ENCODE measurements at regions not wholly inside any gene's neighbourhood (a gene's known extent, or its start where the extent isn't known, plus 50 kb on each side); places are given as distances from the start of the nearest gene placed in this dataset.

DNA sequence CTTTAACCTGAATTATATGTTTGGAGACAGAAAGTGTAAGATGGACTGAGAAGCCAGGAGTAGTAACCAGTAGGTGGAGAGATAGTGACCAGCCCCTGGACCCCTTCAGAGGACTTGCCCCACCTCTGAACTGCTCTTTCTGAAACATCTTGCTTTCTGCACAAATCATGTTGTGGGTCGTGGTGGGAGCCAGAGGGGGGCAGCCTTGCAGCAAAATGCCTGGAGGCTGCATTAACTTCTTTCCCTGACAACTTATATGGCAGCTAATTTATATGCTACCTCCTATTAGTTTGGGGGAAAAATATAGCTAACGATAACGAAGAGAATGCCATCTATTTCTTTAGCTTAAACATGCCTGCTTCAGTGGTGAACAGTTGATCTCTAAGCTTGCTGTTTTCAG lies 859.8 kb downstream of the MAFB start:
- Histone ChIP-seq H3K4me2 (ENCODE audit: low read length) (no peak overlapping the region), H3K4me3 (ENCODE audit: low read length) (no peak overlapping the region), H3F3A (ENCODE audit: low read length, unreplicated experiment) (no peaks in the 10 kb centered on the region), H3K27me3 (ENCODE audit: low read length) (no peaks in the 10 kb centered on the region), H3K36me3 (ENCODE audit: low read depth, low read length) (no peaks in the 10 kb centered on the region), H3K9me3 (ENCODE audit: low read length) (peaks cover 19% of the 10 kb centered on the region), H3K9ac (ENCODE audit: low read length) (no peak overlapping the region), H4K20me1 (ENCODE audit: low read length) (no peaks in the 10 kb centered on the region), H2AFZ (ENCODE audit: low read length) (no peak overlapping the region), H3K79me2 (ENCODE audit: low read length) (no peaks in the 10 kb centered on the region), H3K9me2 (replicated peaks; ENCODE audit: low read length) (no peaks in the 10 kb centered on the region), H3K27ac (ENCODE audit: low read length) (no peak overlapping the region), H3K4me1 (ENCODE audit: insufficient read depth, low read length) (no peaks in the 10 kb centered on the region)
- ATAC-seq = no peak
- ChIA-PET CTCF (no interaction called here), POLR2A (ENCODE audit: unreplicated experiment) (interaction anchor here (0.7 kb wide), 1 partner anchor 31 kb away, joined by 5 read pairs; no protein-coding TSS in a partner anchor)
- intact Hi-C loops (cut with micrococcal nuclease) = no loop called here
- BruUV-seq (replicated peaks) = no TSS peak
- no peak for TF ChIP-seq EZH2 (IDR thresholded peaks at IDR 0.05; ENCODE audit: low read length, unreplicated experiment)
- TF ChIP-seq EZH2phosphoT487 (IDR thresholded peaks at IDR 0.05; ENCODE audit: borderline replicate concordance, low read length) = no peak
- TF ChIP-seq, protein P1, sequence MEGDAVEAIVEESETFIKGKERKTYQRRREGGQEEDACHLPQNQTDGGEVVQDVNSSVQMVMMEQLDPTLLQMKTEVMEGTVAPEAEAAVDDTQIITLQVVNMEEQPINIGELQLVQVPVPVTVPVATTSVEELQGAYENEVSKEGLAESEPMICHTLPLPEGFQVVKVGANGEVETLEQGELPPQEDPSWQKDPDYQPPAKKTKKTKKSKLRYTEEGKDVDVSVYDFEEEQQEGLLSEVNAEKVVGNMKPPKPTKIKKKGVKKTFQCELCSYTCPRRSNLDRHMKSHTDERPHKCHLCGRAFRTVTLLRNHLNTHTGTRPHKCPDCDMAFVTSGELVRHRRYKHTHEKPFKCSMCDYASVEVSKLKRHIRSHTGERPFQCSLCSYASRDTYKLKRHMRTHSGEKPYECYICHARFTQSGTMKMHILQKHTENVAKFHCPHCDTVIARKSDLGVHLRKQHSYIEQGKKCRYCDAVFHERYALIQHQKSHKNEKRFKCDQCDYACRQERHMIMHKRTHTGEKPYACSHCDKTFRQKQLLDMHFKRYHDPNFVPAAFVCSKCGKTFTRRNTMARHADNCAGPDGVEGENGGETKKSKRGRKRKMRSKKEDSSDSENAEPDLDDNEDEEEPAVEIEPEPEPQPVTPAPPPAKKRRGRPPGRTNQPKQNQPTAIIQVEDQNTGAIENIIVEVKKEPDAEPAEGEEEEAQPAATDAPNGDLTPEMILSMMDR (conservative IDR thresholded peaks at IDR 0.05; ENCODE audit: low read depth, low read length) = no peak
- no peak for DNase-seq

DNA sequence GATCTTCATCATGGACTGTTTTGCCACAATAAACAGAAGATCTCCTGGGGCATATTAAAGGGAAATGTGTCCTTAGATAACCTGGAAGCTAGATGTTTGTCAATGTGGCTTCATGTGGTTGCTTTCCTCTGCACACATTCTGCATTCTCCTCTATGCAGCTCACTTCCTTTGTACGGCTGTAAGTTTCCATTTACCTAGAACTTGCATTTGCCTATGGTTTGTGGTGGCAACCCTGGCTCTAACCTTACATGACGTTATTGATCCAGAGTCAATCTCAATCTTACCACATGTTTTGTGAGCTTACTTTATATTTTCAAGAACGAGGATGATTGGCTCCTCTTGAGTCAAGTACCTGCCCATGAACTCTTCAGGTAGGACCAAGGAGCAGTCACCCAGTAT lies 863.1 kb downstream of the MAFB start:
- POLR2A ChIA-PET (ENCODE audit: unreplicated experiment) = no interaction called here
- CTCF ChIA-PET = no interaction called here

DNA sequence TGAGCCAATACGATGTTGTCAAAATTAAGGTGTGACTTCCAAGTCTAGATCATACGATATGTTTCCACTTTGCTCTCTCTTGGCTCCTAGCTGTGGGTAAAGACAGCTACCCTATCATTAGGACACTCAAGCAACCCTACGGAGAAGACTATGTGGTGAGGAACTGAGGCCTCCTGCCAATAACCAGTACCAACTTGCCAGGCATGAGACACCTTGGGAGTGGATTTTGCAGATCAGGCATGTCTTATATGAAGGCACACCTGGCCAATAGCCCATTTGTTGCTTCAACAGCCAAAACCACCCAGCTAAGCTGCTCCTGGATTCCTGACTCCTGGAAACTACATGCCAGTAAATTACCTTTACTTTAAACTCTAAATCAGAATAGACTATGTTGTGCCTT lies 863.4 kb downstream of the DHX35 start:
- no peaks in the 10 kb centered on the region for H3K27me3 ChIP-seq (ENCODE audit: low read length)
- ChIA-PET CTCF (no interaction called here), POLR2A (ENCODE audit: unreplicated experiment) (no interaction called here)
- no peaks in the 10 kb centered on the region for H3K79me2 ChIP-seq (ENCODE audit: low read length)
- BruUV-seq (replicated peaks) = no TSS peak
- H3K36me3 ChIP-seq (ENCODE audit: low read depth, low read length) = no peaks in the 10 kb centered on the region
- H2AFZ ChIP-seq (ENCODE audit: low read length) = no peak overlapping the region
- H3K4me3 ChIP-seq (ENCODE audit: low read length) = no peak overlapping the region
- no peaks in the 10 kb centered on the region for H3K9me2 ChIP-seq (replicated peaks; ENCODE audit: low read length)
- intact Hi-C loops (cut with micrococcal nuclease) = no loop called here
- no peak overlapping the region for H3K27ac ChIP-seq (ENCODE audit: low read length)
- ATAC-seq (no peak), DNase-seq (no peak)
- no peaks in the 10 kb centered on the region for H4K20me1 ChIP-seq (ENCODE audit: low read length)
- no peak overlapping the region for H3K9ac ChIP-seq (ENCODE audit: low read length)
- no peaks in the 10 kb centered on the region for H3K4me1 ChIP-seq (ENCODE audit: insufficient read depth, low read length)
- H3K9me3 ChIP-seq (ENCODE audit: low read length) = peaks cover 9% of the 10 kb centered on the region
- TF ChIP-seq, protein P1 (conservative IDR thresholded peaks at IDR 0.05; ENCODE audit: low read depth, low read length) = no peak
- no peak for TF ChIP-seq EZH2 (IDR thresholded peaks at IDR 0.05; ENCODE audit: low read length, unreplicated experiment)
- TF ChIP-seq EZH2phosphoT487 (IDR thresholded peaks at IDR 0.05; ENCODE audit: borderline replicate concordance, low read length) = no peak
- no peak overlapping the region for H3K4me2 ChIP-seq (ENCODE audit: low read length)
- H3F3A ChIP-seq (ENCODE audit: low read length, unreplicated experiment) = no peaks in the 10 kb centered on the region

More for the DNA sequence above, 863.1 kb downstream of the MAFB start:
- no peaks in the 10 kb centered on the region for H4K20me1 ChIP-seq (ENCODE audit: low read length)
- no peak overlapping the region for H2AFZ ChIP-seq (ENCODE audit: low read length)
- peaks cover 12% of the 10 kb centered on the region for H3K9me3 ChIP-seq (ENCODE audit: low read length)
- no peaks in the 10 kb centered on the region for H3K79me2 ChIP-seq (ENCODE audit: low read length)
- no peak overlapping the region for H3K4me2 ChIP-seq (ENCODE audit: low read length)
- H3K9me2 ChIP-seq (replicated peaks; ENCODE audit: low read length) = no peaks in the 10 kb centered on the region
- no peak for DNase-seq
- BruUV-seq (replicated peaks) = no TSS peak
- no peaks in the 10 kb centered on the region for H3K27me3 ChIP-seq (ENCODE audit: low read length)
- no peaks in the 10 kb centered on the region for H3F3A ChIP-seq (ENCODE audit: low read length, unreplicated experiment)
- intact Hi-C loops (cut with micrococcal nuclease) = no loop called here
- TF ChIP-seq EZH2phosphoT487 (IDR thresholded peaks at IDR 0.05; ENCODE audit: borderline replicate concordance, low read length) = no peak
- TF ChIP-seq, protein P1 (conservative IDR thresholded peaks at IDR 0.05; ENCODE audit: low read depth, low read length) = no peak
- TF ChIP-seq EZH2 (IDR thresholded peaks at IDR 0.05; ENCODE audit: low read length, unreplicated experiment) = no peak
- H3K27ac ChIP-seq (ENCODE audit: low read length) = no peak overlapping the region
- H3K4me3 ChIP-seq (ENCODE audit: low read length) = no peak overlapping the region
- H3K9ac ChIP-seq (ENCODE audit: low read length) = no peak overlapping the region
- H3K36me3 ChIP-seq (ENCODE audit: low read depth, low read length) = no peaks in the 10 kb centered on the region
- no peak for ATAC-seq
- no peaks in the 10 kb centered on the region for H3K4me1 ChIP-seq (ENCODE audit: insufficient read depth, low read length)
